GM19043 (cell line): ENCODE measurements at regions not wholly inside any gene's neighbourhood (a gene's known extent, or its start where the extent isn't known, plus 50 kb on each side); places are given as distances from the start of the nearest gene placed in this dataset.

Experiments
- ATAC-seq: cut with Tn5 transposase; IDR thresholded peaks from one replicate; pipeline ENCODE4 v1.9.1; 2021; ENCODE audit warnings: low read depth; ENCODE audit not compliant: unreplicated experiment

GRCh38 chr14:101064121-101064661 is 160.7 kb upstream of the RTL1 start:
- no peak for ATAC-seq

- no peak for ATAC-seq
Measured at GRCh38 chr14:101064718-101065117, 161.2 kb upstream of the RTL1 start.

GRCh38 chr14:101065246-101065645 is 161.7 kb upstream of the RTL1 start:
- no peak for ATAC-seq

GRCh38 chr14:101065696-101066694 is 162.5 kb upstream of the RTL1 start:
- ATAC-seq: no peak

- ATAC-seq: no peak
Measured at GRCh38 chr14:101066826-101067510, 163.4 kb upstream of the RTL1 start.

- ATAC-seq: no peak
Measured at GRCh38 chr14:101068313-101069227, 165.0 kb upstream of the RTL1 start.

GRCh38 chr14:101069228-101069549 is 165.7 kb upstream of the RTL1 start:
- ATAC-seq: no peak

- no peak for ATAC-seq
Measured at GRCh38 chr14:101069666-101070362, 166.3 kb upstream of the RTL1 start.

- no peak for ATAC-seq
Measured at GRCh38 chr14:101070540-101071492, 167.3 kb upstream of the RTL1 start.

- ATAC-seq: no peak
Measured at GRCh38 chr14:101071493-101071906, 168.0 kb upstream of the RTL1 start.

GRCh38 chr14:101072070-101072469 is 168.5 kb upstream of the RTL1 start:
- no peak for ATAC-seq

- no peak for ATAC-seq
Measured at GRCh38 chr14:101072531-101072930, 169.0 kb upstream of the RTL1 start.

GRCh38 chr14:101072945-101073597 is 169.5 kb upstream of the RTL1 start:
- ATAC-seq: peak; percentile 80

- no peak for ATAC-seq
Measured at GRCh38 chr14:101073598-101073965, 170.1 kb upstream of the RTL1 start.

- ATAC-seq: no peak
Measured at GRCh38 chr14:101074196-101075024, 170.9 kb upstream of the RTL1 start.

GRCh38 chr14:101075025-101075800 is 171.7 kb upstream of the RTL1 start:
- ATAC-seq: peak; percentile 68
